CD4-positive, alpha-beta T cell treated with Interleukin-17A for 4 hours (primary cell): ENCODE measurements at regions not wholly inside any gene's neighbourhood (a gene's known extent, or its start where the extent isn't known, plus 50 kb on each side); places are given as distances from the start of the nearest gene placed in this dataset.
A peak's percentile ranks its signal among the peaks of the same experiment; 100 is the strongest.

ENCODE experiments used
- DNase-seq: peaks from one replicate; pipeline ENCODE4 v3.0.0-alpha.2; 2020; ENCODE audit warnings: mixed read lengths

DNA sequence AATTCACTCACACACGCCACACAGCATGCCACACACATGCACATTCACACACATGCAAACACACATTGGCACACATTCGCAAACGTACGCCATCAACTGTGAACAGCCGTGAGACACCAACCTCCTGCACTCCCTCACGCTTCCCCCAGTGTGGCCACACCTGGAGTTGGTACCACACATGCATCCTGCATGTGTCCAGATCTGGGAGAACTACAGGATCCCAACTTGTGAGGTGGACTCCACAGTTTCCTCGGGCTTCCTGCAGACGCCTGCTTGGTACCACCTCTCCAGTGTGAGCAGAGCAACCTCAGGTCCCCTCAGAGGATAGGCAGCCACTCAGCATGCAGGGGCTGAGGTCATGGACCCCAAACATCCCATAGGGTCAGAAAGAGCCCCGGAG is 239.0 kb downstream of the EIPR1 start:
- no peak for DNase-seq

GRCh38 chr2:3137651-3138300 is 239.8 kb downstream of the EIPR1 start:
- DNase-seq = no peak

DNA sequence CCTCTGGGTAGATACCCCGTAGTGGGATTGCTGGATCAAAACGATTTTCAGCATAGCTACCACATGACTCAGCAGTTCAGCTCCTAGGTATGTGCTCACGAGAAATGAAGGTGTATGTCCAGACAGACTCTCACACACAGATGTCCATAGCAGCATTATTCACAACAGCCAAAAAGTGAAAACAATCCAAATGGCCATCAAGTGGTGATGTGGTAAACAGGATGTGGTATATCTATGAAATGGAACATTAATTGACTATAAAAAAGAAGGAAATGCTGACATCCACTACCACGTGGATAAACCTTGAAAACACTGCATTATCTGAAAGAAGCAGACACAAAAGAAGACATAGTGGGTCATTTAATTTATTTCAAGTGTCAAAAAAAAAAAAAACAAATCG is 241.9 kb downstream of the EIPR1 start:
- no peak for DNase-seq

DNA sequence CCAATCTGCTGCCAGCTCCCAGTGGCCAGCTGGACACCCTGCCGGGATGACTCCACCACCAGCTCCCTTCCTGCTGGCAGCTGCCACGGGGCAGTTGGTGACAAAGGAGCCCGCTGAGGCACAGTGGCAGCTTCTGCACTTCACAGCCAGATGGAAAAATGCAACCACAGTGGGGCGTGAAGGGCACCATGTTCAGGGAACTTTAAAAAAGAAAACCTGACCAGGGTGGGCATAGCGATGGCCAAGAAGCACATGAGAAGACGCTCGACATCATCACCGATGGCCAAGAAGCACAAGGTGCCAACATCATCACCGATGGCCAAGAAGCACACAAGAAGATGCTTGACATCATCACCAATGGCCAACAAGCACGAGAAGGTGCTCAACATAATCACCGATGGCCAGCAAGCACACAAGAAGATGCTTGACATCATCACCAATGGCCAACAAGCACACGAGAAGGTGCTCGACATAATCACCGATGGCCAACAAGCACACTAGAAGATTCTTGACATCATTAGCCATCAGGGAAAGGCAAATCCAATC is 243.5 kb downstream of the EIPR1 start:
- no peak for DNase-seq

GRCh38 chr2:3132966-3133365 is 244.7 kb downstream of the EIPR1 start:
- DNase-seq = no peak

- DNase-seq = no peak
These were observed 245.2 kb downstream of the EIPR1 start for GRCh38 chr2:3132466-3132865.

DNA sequence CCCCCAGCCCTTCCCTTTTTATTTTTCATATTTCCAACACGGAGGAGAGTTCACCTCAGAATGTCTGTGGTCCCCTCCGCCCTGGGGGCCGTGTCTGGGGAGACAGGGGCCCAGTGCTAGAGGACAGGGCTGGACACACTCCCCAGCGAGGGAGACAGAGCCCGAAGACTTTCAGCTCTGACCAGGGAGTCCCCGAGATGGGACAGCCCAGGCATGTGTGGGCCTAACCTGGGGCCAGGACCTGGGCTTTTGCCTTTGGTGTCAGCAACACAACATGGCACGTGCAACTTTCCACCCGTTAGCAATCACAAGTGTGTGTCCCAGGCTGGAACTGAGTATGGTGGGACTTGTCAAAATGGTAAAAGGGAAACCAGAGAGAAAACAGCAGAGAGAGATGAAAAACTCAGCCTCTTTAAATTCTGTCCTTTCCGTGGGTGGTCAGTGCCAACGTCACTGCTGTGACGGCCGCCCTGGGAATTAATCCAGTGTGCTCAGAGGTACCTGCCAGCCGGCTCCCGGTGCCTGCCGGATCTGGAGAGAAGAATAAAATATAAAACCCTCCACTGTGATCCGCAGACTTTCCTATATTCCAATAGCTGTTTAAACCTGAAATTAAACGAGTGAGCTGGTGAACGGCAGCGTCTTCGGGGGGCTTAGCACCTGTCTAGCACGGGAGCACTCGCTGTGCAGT is 245.8 kb downstream of the EIPR1 start:
- DNase-seq = no peak

- DNase-seq = no peak
These were observed 246.6 kb downstream of the EIPR1 start for GRCh38 chr2:3130889-3131635.

- DNase-seq = no peak
These were observed 247.2 kb downstream of the EIPR1 start for GRCh38 chr2:3130444-3130843.

DNA sequence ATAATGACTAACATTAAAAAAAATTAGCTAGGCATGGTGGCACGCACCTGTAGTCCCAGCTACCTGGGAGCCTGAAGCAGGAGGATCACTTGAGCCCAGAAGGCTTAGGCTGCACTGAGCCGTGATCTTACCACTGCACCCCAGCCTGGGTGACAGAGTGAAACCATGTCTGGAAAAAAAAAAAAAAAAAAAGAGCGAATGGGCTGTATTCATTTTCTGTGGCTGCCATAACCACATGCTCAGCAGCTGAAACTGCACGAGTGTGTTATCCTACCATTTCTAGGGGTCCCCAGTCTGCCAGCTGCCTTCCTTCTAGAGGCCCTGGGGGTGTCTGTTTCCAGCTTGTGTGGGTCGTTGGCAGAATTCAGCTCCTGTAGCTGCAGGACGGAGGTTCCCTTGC is 247.8 kb downstream of the EIPR1 start:
- DNase-seq = no peak

DNA sequence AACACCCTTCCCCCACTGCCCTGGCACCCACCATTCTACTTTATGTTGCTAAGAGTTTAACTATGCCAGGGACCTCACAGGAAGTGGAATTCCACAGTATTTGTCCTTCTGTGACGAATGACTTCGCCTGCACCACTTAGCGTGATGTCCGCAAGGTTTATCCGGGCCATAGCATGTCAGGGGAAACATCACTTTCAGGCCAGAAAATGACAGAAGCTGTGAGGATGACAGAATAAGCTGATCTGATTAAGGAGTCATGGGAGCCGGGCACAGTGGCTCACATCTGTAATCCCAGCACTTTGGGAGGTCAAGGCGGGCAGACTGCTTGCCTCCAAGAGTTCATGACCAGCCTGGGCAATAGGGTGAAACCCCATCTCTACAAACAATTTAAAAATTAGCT is 248.8 kb downstream of the EIPR1 start:
- DNase-seq = no peak

DNA sequence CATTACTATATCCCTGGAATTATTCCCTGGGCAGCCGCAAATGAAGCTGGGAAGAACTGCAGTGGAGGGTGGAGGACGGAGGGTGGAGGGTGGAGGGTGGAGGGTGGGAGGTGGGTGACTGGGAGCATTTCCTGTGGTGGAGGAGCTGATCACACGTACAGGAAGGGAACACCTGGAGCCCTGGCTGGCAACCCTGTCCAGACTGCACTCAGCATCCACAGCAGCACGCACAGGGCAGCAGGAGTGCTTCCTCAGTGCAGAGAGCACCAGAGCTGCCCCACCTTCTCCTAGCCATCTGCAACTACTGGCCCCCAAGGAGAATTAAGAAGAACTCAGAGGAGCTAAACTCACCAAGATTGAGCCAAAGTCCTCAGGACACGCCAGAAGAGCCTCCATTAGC is 249.9 kb downstream of the EIPR1 start:
- DNase-seq = no peak

DNA sequence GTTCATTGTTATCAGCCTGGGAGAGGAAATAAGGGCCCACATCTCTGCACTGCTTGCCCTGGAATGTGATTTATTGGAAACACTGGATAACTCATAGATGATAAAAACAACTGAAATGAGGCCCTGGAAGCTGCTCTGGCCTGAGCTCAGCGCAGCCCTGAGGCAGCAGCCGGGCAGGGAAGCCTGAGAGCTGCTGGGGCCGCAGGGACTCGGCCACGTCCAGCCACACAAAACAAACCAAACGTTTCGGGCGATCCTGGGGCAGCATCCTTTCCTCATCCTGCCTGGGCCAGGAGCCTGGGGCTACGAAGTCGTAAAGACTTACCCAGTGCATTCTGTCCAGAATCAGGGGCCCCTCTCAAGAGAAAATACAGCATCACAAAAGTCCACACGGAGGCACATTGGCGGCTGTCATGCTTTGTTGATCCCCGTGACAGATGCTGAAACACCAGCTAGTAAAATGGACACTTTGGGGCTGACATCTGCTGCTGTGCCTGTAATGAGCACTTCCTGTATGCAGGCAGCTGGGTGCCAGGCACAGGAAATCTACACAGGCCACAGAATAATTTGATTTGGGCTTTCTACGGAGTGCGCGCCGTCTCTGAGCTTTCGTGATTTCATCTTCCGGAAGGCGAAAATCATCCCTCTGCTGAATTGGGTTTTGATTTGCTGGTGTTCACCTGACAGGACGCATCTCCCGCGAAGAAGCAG is 250.6 kb downstream of the EIPR1 start:
- peak; percentile 15 for DNase-seq

DNA sequence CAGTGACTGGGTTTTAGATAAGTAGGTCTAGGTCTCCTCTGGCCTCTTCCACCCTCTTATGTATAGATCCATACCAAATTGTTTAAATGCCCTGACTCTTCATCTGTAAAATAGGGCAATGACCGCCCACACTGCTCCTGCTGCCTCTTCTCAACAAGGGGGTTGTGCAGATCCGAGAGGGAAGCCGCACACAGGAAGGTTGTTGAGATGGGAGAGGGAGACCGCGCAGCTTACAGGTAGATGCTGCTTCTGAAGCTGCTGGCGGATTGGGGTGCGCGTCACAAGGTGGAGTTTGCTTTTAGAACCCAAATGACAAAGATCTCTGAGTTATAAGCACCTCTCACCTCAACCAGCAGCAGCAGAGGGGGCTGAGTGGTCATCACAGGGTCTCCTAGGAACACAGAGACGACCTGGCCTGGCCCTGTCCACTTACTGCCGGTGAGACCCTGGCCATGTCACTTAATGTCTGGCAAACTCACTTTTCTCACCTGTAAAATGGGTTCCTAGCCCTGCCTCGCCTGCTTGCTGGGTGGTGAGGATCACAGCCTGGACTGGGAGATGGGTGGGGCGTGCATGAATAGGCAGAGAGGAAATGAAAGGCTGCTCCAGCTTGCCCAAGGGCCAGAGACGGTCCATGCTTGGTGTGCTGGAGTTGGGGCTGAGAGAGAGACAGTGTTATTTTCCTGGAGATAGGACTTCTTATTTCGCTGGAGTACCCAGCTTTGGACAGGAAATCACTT is 251.3 kb downstream of the EIPR1 start:
- no peak for DNase-seq

GRCh38 chr2:3125761-3126130 is 251.9 kb downstream of the EIPR1 start:
- DNase-seq = no peak

GRCh38 chr2:3125001-3125760 is 252.4 kb downstream of the EIPR1 start:
- DNase-seq = no peak

DNA sequence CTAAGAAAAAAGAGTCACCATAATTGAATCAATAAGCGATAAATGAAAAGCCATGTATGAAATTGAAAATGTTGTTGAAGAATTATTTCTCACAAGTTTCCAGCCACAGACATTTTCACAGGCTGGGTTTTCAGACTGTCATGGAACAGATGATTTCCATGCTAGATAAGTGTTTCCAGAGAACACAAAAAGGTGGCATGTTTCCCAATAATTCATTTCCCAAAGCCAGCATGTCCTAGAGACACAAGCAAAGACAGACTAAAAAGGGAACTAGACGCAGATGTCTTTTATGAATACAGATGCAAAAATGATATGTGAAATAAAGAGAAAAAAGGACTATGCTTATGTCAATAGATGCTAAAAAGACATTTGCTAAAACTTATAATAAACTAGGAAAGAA is 255.1 kb downstream of the EIPR1 start:
- no peak for DNase-seq

GRCh38 chr2:3121601-3122000 is 256.0 kb downstream of the EIPR1 start:
- no peak for DNase-seq

DNA sequence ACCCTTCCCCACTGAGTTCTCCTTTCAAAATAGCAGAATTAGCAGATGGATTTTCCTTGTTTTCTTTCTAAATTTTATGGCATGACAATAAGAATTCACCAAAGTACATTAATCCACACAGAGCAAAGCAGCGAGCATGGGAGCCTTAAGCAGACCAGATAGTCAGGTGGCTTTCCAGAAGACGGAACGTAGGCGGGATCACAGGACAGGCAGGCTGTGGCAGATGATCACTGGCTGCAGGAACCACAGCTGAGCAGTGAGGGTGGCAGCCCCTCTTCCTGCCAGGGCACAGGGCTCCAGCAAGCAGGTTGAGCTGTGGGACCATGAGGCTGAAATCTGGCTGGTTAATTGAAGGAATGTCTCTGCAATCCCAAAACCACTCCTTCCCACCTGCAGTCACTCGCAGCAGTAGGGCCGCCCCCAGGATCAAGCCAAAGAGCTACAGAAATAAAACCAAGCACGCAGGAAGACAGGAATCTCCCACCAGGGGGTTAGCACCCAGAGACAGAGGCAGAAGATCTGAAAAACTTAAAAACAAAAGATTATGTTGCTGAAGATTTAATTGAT is 259.9 kb downstream of the EIPR1 start:
- no peak for DNase-seq

GRCh38 chr2:3116371-3116770 is 261.2 kb downstream of the EIPR1 start:
- DNase-seq = no peak

DNA sequence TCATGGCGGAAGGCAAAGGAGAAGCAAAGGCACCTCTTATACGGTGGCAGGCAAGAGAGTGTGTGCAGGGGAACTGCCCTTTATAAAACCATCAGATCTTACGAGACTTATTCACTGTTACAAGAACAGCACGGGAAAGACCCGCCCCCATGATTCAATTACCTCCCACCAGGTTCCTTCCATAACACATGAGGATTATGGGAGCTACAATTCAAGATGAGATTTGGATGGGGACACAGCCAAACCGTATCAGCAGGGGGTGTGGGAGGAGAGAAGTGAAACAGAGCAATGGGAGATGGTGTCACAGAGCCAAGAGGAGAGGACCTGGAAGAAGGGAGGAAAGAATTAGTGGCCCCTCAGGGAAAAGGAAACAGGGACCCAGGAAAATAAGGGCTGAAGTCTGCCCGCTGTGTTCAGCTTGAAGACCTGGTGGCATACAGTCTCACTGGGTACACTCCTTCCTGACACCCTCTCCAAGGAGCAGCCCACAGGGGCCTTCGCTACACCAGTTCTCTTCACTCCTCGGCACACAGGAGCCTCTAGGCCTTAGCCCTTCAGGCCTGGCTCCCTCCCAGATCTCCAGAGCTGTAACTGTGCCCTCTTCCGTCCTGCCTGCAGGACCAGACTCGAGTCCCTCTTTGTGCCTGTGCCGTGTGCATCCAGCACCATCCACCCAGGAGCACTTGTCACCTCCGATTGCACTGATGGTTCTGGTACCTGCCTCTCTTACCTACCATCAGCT is 262.1 kb downstream of the EIPR1 start:
- DNase-seq = no peak
